ENCODE measurements at regions not wholly inside any gene's neighbourhood (a gene's known extent, or its start where the extent isn't known, plus 50 kb on each side); places are given as distances from the start of the nearest gene placed in this dataset.

- H3K4me3 ChIP-seq (ENCODE audit: low read depth, low read length), result no peak overlapping the region
- TF ChIP-seq CTCF (IDR thresholded peaks at IDR 0.05; ENCODE audit: insufficient read depth, low read length), result no peak
- peak; percentile 96 for DNase-seq (ENCODE audit: low read depth)
These were observed 123.3 kb upstream of the COL21A1 start for GRCh38 chr6:56370561-56371211.

GRCh38 chr6:56370127-56370540 is 122.8 kb upstream of the COL21A1 start:
- no peak overlapping the region for H3K4me3 ChIP-seq (ENCODE audit: low read depth, low read length)
- DNase-seq (ENCODE audit: low read depth), result peak; percentile 80
- TF ChIP-seq CTCF (IDR thresholded peaks at IDR 0.05; ENCODE audit: insufficient read depth, low read length), result peak; percentile 85

GRCh38 chr6:56368491-56368890 is 121.1 kb upstream of the COL21A1 start:
- DNase-seq (ENCODE audit: low read depth), result no peak

GRCh38 chr6:56366141-56366852 is 118.9 kb upstream of the COL21A1 start:
- no peak overlapping the region for H3K4me3 ChIP-seq (ENCODE audit: low read depth, low read length)
- no peak for TF ChIP-seq CTCF (IDR thresholded peaks at IDR 0.05; ENCODE audit: insufficient read depth, low read length)

More at GRCh38 chr6:56368491-56368890, 121.1 kb upstream of the COL21A1 start:
- no peak overlapping the region for H3K4me3 ChIP-seq (ENCODE audit: low read depth, low read length)
- no peak for TF ChIP-seq CTCF (IDR thresholded peaks at IDR 0.05; ENCODE audit: insufficient read depth, low read length)

GRCh38 chr6:56364827-56365339 is 117.5 kb upstream of the COL21A1 start:
- DNase-seq (ENCODE audit: low read depth), result peak; percentile 95
- no peak overlapping the region for H3K4me3 ChIP-seq (ENCODE audit: low read depth, low read length)
- TF ChIP-seq CTCF (IDR thresholded peaks at IDR 0.05; ENCODE audit: insufficient read depth, low read length), result no peak

More at GRCh38 chr6:56366141-56366852, 118.9 kb upstream of the COL21A1 start:
- DNase-seq (ENCODE audit: low read depth), result no peak

- no peak overlapping the region for H3K4me3 ChIP-seq (ENCODE audit: low read depth, low read length)
- no peak for TF ChIP-seq CTCF (IDR thresholded peaks at IDR 0.05; ENCODE audit: insufficient read depth, low read length)
- DNase-seq (ENCODE audit: low read depth), result no peak
These were observed 117.0 kb upstream of the COL21A1 start for GRCh38 chr6:56364431-56364826.
